H1 (cell line): ENCODE measurements at regions not wholly inside any gene's neighbourhood (a gene's known extent, or its start where the extent isn't known, plus 50 kb on each side); places are given as distances from the start of the nearest gene placed in this dataset.
"Not testable (repeated sequence)": the region's sequence is repeated elsewhere in the genome, so short reads cannot be mapped to it uniquely, and the experiment has no call there.

Experiments used
- ATF3 ChIP-seq: IDR thresholded peaks from 2 replicates; pipeline ENCODE4 v1.6.1; 2011; ENCODE audit warnings: low read depth, mild to moderate bottlenecking, low read length; ENCODE audit not compliant: insufficient read depth
- BACH1 ChIP-seq: IDR thresholded peaks from 2 replicates; pipeline ENCODE4 v1.6.1; 2012; ENCODE audit warnings: low read length, improper control_type of control experiment
- BCL11A ChIP-seq, 2 experiments: IDR thresholded peaks; one replicate each; pipeline ENCODE4 v1.6.1; 2011; ENCODE audit warnings: low read depth in 2 of 2, low read length in 2 of 2, mild to moderate bottlenecking in 2 of 2
- CTCF ChIP-seq, 3 experiments: IDR thresholded peaks; 1 replicate in 2 of 3; 2 replicates in 1 of 3; pipeline versions ENCODE4 v1.5.1 to v1.6.1; 2011; ENCODE audit warnings: low read length in 3 of 3, mild to moderate bottlenecking in 3 of 3, inconsistent platforms in 2 of 3, low read depth in 1 of 3, moderate library complexity in 1 of 3; ENCODE audit not compliant: insufficient read depth in 1 of 3; ENCODE audit errors: control extremely low read depth in 1 of 3
- EGR1 ChIP-seq: IDR thresholded peaks from 2 replicates; pipeline ENCODE4 v1.6.1; 2011; ENCODE audit warnings: low read depth, low read length, borderline replicate concordance
- EP300 ChIP-seq, 2 experiments: IDR thresholded peaks; 1 replicate in 1 of 2; 2 replicates in 1 of 2; pipeline ENCODE4 v1.6.1; 2011 to 2012; ENCODE audit warnings: low read depth in 2 of 2, low read length in 2 of 2, mild to moderate bottlenecking in 2 of 2, borderline replicate concordance in 1 of 2, inconsistent platforms in 1 of 2, moderate library complexity in 1 of 2
- EZH2 ChIP-seq: fragments of 200-600 bp; sonication (generic); IDR thresholded peaks from 2 replicates; pipeline ENCODE4 v1.7.1; 2012; ENCODE audit warnings: low read depth, mild to moderate bottlenecking, moderate library complexity, low read length, inconsistent platforms; ENCODE audit not compliant: severe bottlenecking
- GABPA ChIP-seq: IDR thresholded peaks from 2 replicates; pipeline ENCODE4 v1.6.1; 2011; ENCODE audit warnings: mild to moderate bottlenecking, low read length, moderate library complexity, borderline replicate concordance; ENCODE audit not compliant: insufficient read depth
- POLR2A ChIP-seq, 2 experiments: IDR thresholded peaks; 1 replicate in 1 of 2; 2 replicates in 1 of 2; pipeline ENCODE4 v1.6.1; 2011; ENCODE audit warnings: low read depth in 2 of 2, low read length in 2 of 2, mild to moderate bottlenecking in 2 of 2; ENCODE audit errors: control extremely low read depth in 1 of 2
- RAD21 ChIP-seq, 2 experiments: IDR thresholded peaks in 1 of 2; conservative IDR thresholded peaks in 1 of 2; 2 replicates each; pipeline ENCODE4 v1.6.1; 2011; ENCODE audit warnings: low read depth in 2 of 2, low read length in 2 of 2, improper control_type of control experiment in 1 of 2, inconsistent platforms in 1 of 2, mild to moderate bottlenecking in 1 of 2, moderate library complexity in 1 of 2
- RFX5 ChIP-seq: IDR thresholded peaks from 2 replicates; pipeline ENCODE4 v1.6.1; 2011; ENCODE audit warnings: low read depth, low read length, improper control_type of control experiment, borderline replicate concordance
- TBP ChIP-seq: IDR thresholded peaks from 2 replicates; pipeline ENCODE4 v1.6.1; 2011; ENCODE audit warnings: low read depth, low read length, improper control_type of control experiment
- YY1 ChIP-seq: IDR thresholded peaks from 2 replicates; pipeline ENCODE4 v1.6.1; 2011; ENCODE audit warnings: low read depth, mild to moderate bottlenecking, low read length
- TF ChIP-seq, protein P1 (sequence below): IDR thresholded peaks from 2 replicates; pipeline ENCODE4 v1.6.1; 2011; ENCODE audit warnings: low read length, improper control_type of control experiment

GRCh38 chr3:10109-10996 lies 186.2 kb upstream of the CHL1 start:
- TF ChIP-seq CTCF (IDR thresholded peaks at IDR 0.05; ENCODE audit: control extremely low read depth in 1 of 3, insufficient read depth in 1 of 3, low read depth in 1 of 3, low read length in 3 of 3); POLR2A (IDR thresholded peaks at IDR 0.05; ENCODE audit: control extremely low read depth in 1 of 2, low read depth in 2 of 2, low read length in 2 of 2); TBP; YY1; RAD21 (IDR thresholded peaks at IDR 0.05 in 1 of 2, conservative IDR thresholded peaks at IDR 0.05 in 1 of 2; ENCODE audit: low read depth in 2 of 2, low read length in 2 of 2); EP300 (IDR thresholded peaks at IDR 0.05; ENCODE audit: borderline replicate concordance in 1 of 2, low read depth in 2 of 2, low read length in 2 of 2); ATF3; EZH2; BACH1; GABPA; EGR1; RFX5; BCL11A (IDR thresholded peaks at IDR 0.05; ENCODE audit: low read depth in 2 of 2, low read length in 2 of 2): not testable (repeated sequence)
- TF ChIP-seq, protein P1, sequence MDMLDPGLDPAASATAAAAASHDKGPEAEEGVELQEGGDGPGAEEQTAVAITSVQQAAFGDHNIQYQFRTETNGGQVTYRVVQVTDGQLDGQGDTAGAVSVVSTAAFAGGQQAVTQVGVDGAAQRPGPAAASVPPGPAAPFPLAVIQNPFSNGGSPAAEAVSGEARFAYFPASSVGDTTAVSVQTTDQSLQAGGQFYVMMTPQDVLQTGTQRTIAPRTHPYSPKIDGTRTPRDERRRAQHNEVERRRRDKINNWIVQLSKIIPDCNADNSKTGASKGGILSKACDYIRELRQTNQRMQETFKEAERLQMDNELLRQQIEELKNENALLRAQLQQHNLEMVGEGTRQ: not testable (repeated sequence)
